IPS DF 6.9 (cell line): ENCODE measurements at regions not wholly inside any gene's neighbourhood (a gene's known extent, or its start where the extent isn't known, plus 50 kb on each side); places are given as distances from the start of the nearest gene placed in this dataset.

Experiments used
- DNase-seq: peaks from one replicate; pipeline ENCODE4 v3.0.0-alpha.2; 2013; ENCODE audit warnings: low read depth, low spot score
- H3K27ac ChIP-seq: one replicate; pipeline ENCODE4 v1.5.1; 2013; ENCODE audit warnings: low read length, control low read depth
- H3K27me3 ChIP-seq: 2 replicates; pipeline ENCODE4 v1.6.1; 2013; ENCODE audit warnings: mild to moderate bottlenecking, low read length; ENCODE audit not compliant: control insufficient read depth, insufficient read depth
- H3K36me3 ChIP-seq: 2 replicates; pipeline ENCODE4 v1.6.1; 2013; ENCODE audit warnings: low read length; ENCODE audit not compliant: control insufficient read depth, insufficient read depth
- H3K4me1 ChIP-seq: 2 replicates; pipeline ENCODE4 v1.6.1; 2013; ENCODE audit warnings: low read length; ENCODE audit not compliant: control insufficient read depth, insufficient read depth
- H3K4me3 ChIP-seq: 2 replicates; pipeline ENCODE4 v1.5.1; 2013; ENCODE audit warnings: mild to moderate bottlenecking, low read length
- H3K9me3 ChIP-seq: 2 replicates; pipeline ENCODE4 v1.6.1; 2013; ENCODE audit warnings: low read length, inconsistent platforms; ENCODE audit not compliant: control insufficient read depth, insufficient read depth
- WGBS: extraction: QIAGEN DNeasy Blood & Tissue Kit; methylation state at CpG from one replicate; pipeline ENCODE4 v1.1.7; 2013; ENCODE audit warnings: mixed read lengths, missing lambda C conversion rate; ENCODE audit not compliant: insufficient read length, insufficient coverage; 5-methylcytosine and 5-hydroxymethylcytosine counted together

- H3K4me1 ChIP-seq: no peaks in the 10 kb centered on the region
Measured at GRCh38 chr22:49541693-49542230, 285.9 kb downstream of the BRD1 start.

GRCh38 chr22:49540913-49541692 lies 286.6 kb downstream of the BRD1 start:
- Histone ChIP-seq H3K27me3 (no peaks in the 10 kb centered on the region), H3K4me1 (no peaks in the 10 kb centered on the region), H3K4me3 (no peak overlapping the region), H3K9me3 (peaks cover 27% of the 10 kb centered on the region), H3K36me3 (no peaks in the 10 kb centered on the region), H3K27ac (no peak overlapping the region)
- DNase-seq: no peak
- no CpG with 5 or more reads among the region's 59 CpGs for WGBS

More at GRCh38 chr22:49541693-49542230, 285.9 kb downstream of the BRD1 start:
- Histone ChIP-seq H3K27me3 (no peaks in the 10 kb centered on the region), H3K36me3 (no peaks in the 10 kb centered on the region), H3K9me3 (peaks cover 28% of the 10 kb centered on the region), H3K4me3 (no peak overlapping the region), H3K27ac (no peak overlapping the region)
- no CpG with 5 or more reads among the region's 15 CpGs for WGBS
- DNase-seq: no peak

GRCh38 chr22:49540084-49540912 lies 287.4 kb downstream of the BRD1 start:
- no peak overlapping the region for H3K4me3 ChIP-seq
- peaks cover 27% of the 10 kb centered on the region for H3K9me3 ChIP-seq
- DNase-seq: no peak
- H3K4me1 ChIP-seq: no peaks in the 10 kb centered on the region
- no peak overlapping the region for H3K27ac ChIP-seq
- no peaks in the 10 kb centered on the region for H3K36me3 ChIP-seq
- H3K27me3 ChIP-seq: no peaks in the 10 kb centered on the region
- no CpG with 5 or more reads among the region's 23 CpGs for WGBS

GRCh38 chr22:49538006-49538405 lies 289.7 kb downstream of the BRD1 start:
- no peaks in the 10 kb centered on the region for H3K27me3 ChIP-seq
- no peaks in the 10 kb centered on the region for H3K4me1 ChIP-seq
- no peak overlapping the region for H3K27ac ChIP-seq
- no peak overlapping the region for H3K4me3 ChIP-seq
- no CpG with 5 or more reads among the region's 6 CpGs for WGBS
- H3K36me3 ChIP-seq: no peaks in the 10 kb centered on the region
- DNase-seq: no peak
- peaks cover 26% of the 10 kb centered on the region for H3K9me3 ChIP-seq

GRCh38 chr22:49536571-49537131 lies 291.0 kb downstream of the BRD1 start:
- Histone ChIP-seq H3K36me3 (no peaks in the 10 kb centered on the region), H3K4me3 (no peak overlapping the region), H3K27ac (no peak overlapping the region), H3K27me3 (no peaks in the 10 kb centered on the region), H3K4me1 (no peaks in the 10 kb centered on the region), H3K9me3 (peaks cover 26% of the 10 kb centered on the region)
- DNase-seq: no peak
- WGBS: no CpG with 5 or more reads among the region's 17 CpGs

GRCh38 chr22:49535527-49536125 lies 292.0 kb downstream of the BRD1 start:
- Histone ChIP-seq H3K36me3 (no peaks in the 10 kb centered on the region; the same call in 1 of the 2 replicates), H3K9me3 (peaks cover 25% of the 10 kb centered on the region), H3K4me3 (no peak overlapping the region), H3K27ac (no peak overlapping the region), H3K27me3 (no peaks in the 10 kb centered on the region), H3K4me1 (no peaks in the 10 kb centered on the region)
- no peak for DNase-seq
- no CpG with 5 or more reads among the region's 16 CpGs for WGBS

GRCh38 chr22:49535126-49535525 lies 292.5 kb downstream of the BRD1 start:
- Histone ChIP-seq H3K27me3 (no peaks in the 10 kb centered on the region), H3K9me3 (peaks cover 23% of the 10 kb centered on the region), H3K4me1 (no peaks in the 10 kb centered on the region), H3K36me3 (no peaks in the 10 kb centered on the region; the same call in 1 of the 2 replicates), H3K27ac (no peak overlapping the region), H3K4me3 (no peak overlapping the region)
- no CpG with 5 or more reads among the region's 9 CpGs for WGBS
- no peak for DNase-seq

GRCh38 chr22:49534386-49534785 lies 293.3 kb downstream of the BRD1 start:
- Histone ChIP-seq H3K27ac (no peak overlapping the region), H3K27me3 (no peaks in the 10 kb centered on the region), H3K9me3 (peaks cover 21% of the 10 kb centered on the region), H3K36me3 (no peaks in the 10 kb centered on the region; the same call in 1 of the 2 replicates), H3K4me1 (no peaks in the 10 kb centered on the region), H3K4me3 (no peak overlapping the region)
- no CpG with 5 or more reads among the region's 16 CpGs for WGBS
- DNase-seq: no peak

GRCh38 chr22:49533886-49534285 lies 293.8 kb downstream of the BRD1 start:
- WGBS: no CpG with 5 or more reads among the region's 19 CpGs
- no peaks in the 10 kb centered on the region; the same call in 1 of the 2 replicates for H3K36me3 ChIP-seq
- no peak overlapping the region for H3K27ac ChIP-seq
- peaks cover 20% of the 10 kb centered on the region for H3K9me3 ChIP-seq
- no peaks in the 10 kb centered on the region for H3K27me3 ChIP-seq
- no peaks in the 10 kb centered on the region for H3K4me1 ChIP-seq
- DNase-seq: no peak
- H3K4me3 ChIP-seq: no peak overlapping the region
